ENCODE measurements at regions not wholly inside any gene's neighbourhood (a gene's known extent, or its start where the extent isn't known, plus 50 kb on each side); places are given as distances from the start of the nearest gene placed in this dataset.

DNA sequence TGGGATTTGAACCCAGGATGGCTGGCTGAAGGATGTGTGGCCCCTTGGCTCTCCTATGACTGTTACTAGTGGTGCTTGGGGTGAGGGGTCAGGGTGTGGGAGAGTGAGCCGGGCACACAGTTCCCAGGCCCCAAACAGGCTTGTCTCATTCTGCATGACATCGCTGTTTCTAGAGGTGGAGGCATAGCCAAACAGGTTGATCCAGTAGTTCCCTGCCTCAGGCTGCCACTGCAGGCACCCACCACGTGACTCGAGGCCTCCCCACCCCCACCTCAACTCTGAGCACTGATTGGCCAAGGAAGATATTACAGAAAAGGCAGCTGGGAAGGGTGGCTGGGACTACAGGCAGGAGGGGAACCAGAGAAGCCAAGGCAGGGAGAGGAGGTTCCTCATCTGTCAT is 102.6 kb downstream of the NCOR2 start:
- no peak overlapping the region for H3K4ac ChIP-seq (ENCODE audit: low read depth, low read length)
- no peak overlapping the region for H3K18ac ChIP-seq (ENCODE audit: low read depth, low read length)
- no peak overlapping the region for H2BK120ac ChIP-seq (ENCODE audit: low read depth, low read length)
- H3K56ac ChIP-seq (ENCODE audit: extremely low read depth, insufficient read depth, low read length), result no peak overlapping the region
- no peak for ATAC-seq (ENCODE audit: low read depth)
- H3K14ac ChIP-seq (replicated peaks; ENCODE audit: low read depth, low read length), result no peak overlapping the region
- dilution Hi-C loops (cut with HindIII; ENCODE audit: low sequenced_read_pairs, unreplicated experiment) (no loop called here), in situ Hi-C loops (cut with MboI; ENCODE audit: low sequenced_read_pairs) (no loop called here), intact Hi-C loops (cut with micrococcal nuclease) (no loop called here)
- ChIA-PET POLR2A (ENCODE audit: unreplicated experiment) (interaction anchor here (0.5 kb wide), 1 partner anchor 76 kb away, joined by 8 read pairs; no protein-coding TSS in a partner anchor), CTCF (no interaction called here)
- no peak for TF ChIP-seq RCOR1 (IDR thresholded peaks at IDR 0.05; ENCODE audit: insufficient replicate concordance, low read length)
- no peak for TF ChIP-seq FOS (IDR thresholded peaks at IDR 0.05; ENCODE audit: low read depth, low read length)
- TF ChIP-seq SMC3 (IDR thresholded peaks at IDR 0.05; ENCODE audit: low read depth, low read length), result no peak
- TF ChIP-seq MAZ (IDR thresholded peaks at IDR 0.05; ENCODE audit: borderline replicate concordance, low read depth, low read length), result no peak
- TF ChIP-seq, protein P1, sequence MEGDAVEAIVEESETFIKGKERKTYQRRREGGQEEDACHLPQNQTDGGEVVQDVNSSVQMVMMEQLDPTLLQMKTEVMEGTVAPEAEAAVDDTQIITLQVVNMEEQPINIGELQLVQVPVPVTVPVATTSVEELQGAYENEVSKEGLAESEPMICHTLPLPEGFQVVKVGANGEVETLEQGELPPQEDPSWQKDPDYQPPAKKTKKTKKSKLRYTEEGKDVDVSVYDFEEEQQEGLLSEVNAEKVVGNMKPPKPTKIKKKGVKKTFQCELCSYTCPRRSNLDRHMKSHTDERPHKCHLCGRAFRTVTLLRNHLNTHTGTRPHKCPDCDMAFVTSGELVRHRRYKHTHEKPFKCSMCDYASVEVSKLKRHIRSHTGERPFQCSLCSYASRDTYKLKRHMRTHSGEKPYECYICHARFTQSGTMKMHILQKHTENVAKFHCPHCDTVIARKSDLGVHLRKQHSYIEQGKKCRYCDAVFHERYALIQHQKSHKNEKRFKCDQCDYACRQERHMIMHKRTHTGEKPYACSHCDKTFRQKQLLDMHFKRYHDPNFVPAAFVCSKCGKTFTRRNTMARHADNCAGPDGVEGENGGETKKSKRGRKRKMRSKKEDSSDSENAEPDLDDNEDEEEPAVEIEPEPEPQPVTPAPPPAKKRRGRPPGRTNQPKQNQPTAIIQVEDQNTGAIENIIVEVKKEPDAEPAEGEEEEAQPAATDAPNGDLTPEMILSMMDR (conservative IDR thresholded peaks at IDR 0.05; ENCODE audit: low read depth, low read length), result no peak
- no peak overlapping the region for H4K8ac ChIP-seq (ENCODE audit: low read depth in 2 of 2, low read length in 2 of 2)
- no peak overlapping the region for H3K27ac ChIP-seq (ENCODE audit: insufficient read depth, low read length)
- no peak overlapping the region for H3K4me3 ChIP-seq (ENCODE audit: insufficient read depth, low read depth, low read length)
- no peak overlapping the region for H3K23ac ChIP-seq (ENCODE audit: low read depth, low read length)
- H2BK20ac ChIP-seq (ENCODE audit: low read depth, low read length), result no peak overlapping the region
- H3K36me3 ChIP-seq (ENCODE audit: control insufficient read depth, insufficient read depth, low read length), result peaks cover 58% of the 10 kb centered on the region
- H2AFZ ChIP-seq (replicated peaks; ENCODE audit: low read length, poor library complexity), result no peak overlapping the region
- WGBS, 2 experiments (ENCODE audit: extremely low coverage in 2 of 2, insufficient read length in 1 of 2), result no CpG with 5 or more reads among the region's 4 CpGs
- peaks cover 16% of the 10 kb centered on the region for H4K20me1 ChIP-seq (ENCODE audit: insufficient read depth, low read length)
- DNase-seq, result no peak
- H3K9me1 ChIP-seq (ENCODE audit: insufficient read depth, low read length), result peaks cover 16% of the 10 kb centered on the region
- no peak overlapping the region for H2BK15ac ChIP-seq (ENCODE audit: low read depth, low read length)
- H3K27me3 ChIP-seq (ENCODE audit: control insufficient read depth, insufficient read depth, low read length), result no peaks in the 10 kb centered on the region
- no peak overlapping the region for H2AK9ac ChIP-seq (replicated peaks; ENCODE audit: low read depth, low read length, poor library complexity)
- no peak overlapping the region for H3K4me2 ChIP-seq (ENCODE audit: low read depth, low read length)
- peaks cover 32 to 72% of the 10 kb centered on the region in 2 experiments for H3K79me1 ChIP-seq (ENCODE audit: low read depth in 1 of 2, low read length in 2 of 2)
- H2BK5ac ChIP-seq (ENCODE audit: low read depth, low read length, poor library complexity, severe bottlenecking), result no peak overlapping the region
- no peaks in the 10 kb centered on the region for H3K4me1 ChIP-seq (ENCODE audit: control insufficient read depth, insufficient read depth, low read length)
- H3K9ac ChIP-seq (ENCODE audit: low read depth, low read length), result no peak overlapping the region
- H4K5ac ChIP-seq (ENCODE audit: low read depth, low read length), result no peak overlapping the region
- H3K9me3 ChIP-seq (ENCODE audit: control insufficient read depth, insufficient read depth, low read length), result peaks cover 17% of the 10 kb centered on the region
- no TSS peak for BruUV-seq (replicated peaks)
- no peak overlapping the region for H2AK5ac ChIP-seq (ENCODE audit: low read depth, low read length)
- no peak overlapping the region for H4K91ac ChIP-seq (ENCODE audit: insufficient read depth, low read depth, low read length)

Data from IMR-90 (cell line).